ENCODE measurements at regions not wholly inside any gene's neighbourhood (a gene's known extent, or its start where the extent isn't known, plus 50 kb on each side); places are given as distances from the start of the nearest gene placed in this dataset.

GRCh38 chr18:24799176-24799575 is 338.7 kb downstream of the HRH4 start:
- no peak overlapping the region for H3K4me3 ChIP-seq (ENCODE audit: low read depth, low read length)
- peak; percentile 6 for TF ChIP-seq CTCF (IDR thresholded peaks at IDR 0.05; ENCODE audit: insufficient read depth, low read depth, low read length)
- DNase-seq (ENCODE audit: low read depth) = no peak

- no peak for TF ChIP-seq CTCF (IDR thresholded peaks at IDR 0.05; ENCODE audit: insufficient read depth, low read depth, low read length)
- H3K4me3 ChIP-seq (ENCODE audit: low read depth, low read length) = no peak overlapping the region
- no peak for DNase-seq (ENCODE audit: low read depth)
Measured at GRCh38 chr18:24799720-24800119, 339.3 kb downstream of the HRH4 start.

- no peak for DNase-seq (ENCODE audit: low read depth)
- no peak for TF ChIP-seq CTCF (IDR thresholded peaks at IDR 0.05; ENCODE audit: insufficient read depth, low read depth, low read length)
Measured at GRCh38 chr18:24801001-24801400, 340.6 kb downstream of the HRH4 start.

GRCh38 chr18:24802456-24802855 is 342.0 kb downstream of the HRH4 start:
- no peak for DNase-seq (ENCODE audit: low read depth)
- H3K4me3 ChIP-seq (ENCODE audit: low read depth, low read length) = no peak overlapping the region
- TF ChIP-seq CTCF (IDR thresholded peaks at IDR 0.05; ENCODE audit: insufficient read depth, low read depth, low read length) = no peak

More at GRCh38 chr18:24801001-24801400, 340.6 kb downstream of the HRH4 start:
- H3K4me3 ChIP-seq (ENCODE audit: low read depth, low read length) = no peak overlapping the region

GRCh38 chr18:24805156-24805555 is 344.7 kb downstream of the HRH4 start:
- TF ChIP-seq CTCF (IDR thresholded peaks at IDR 0.05; ENCODE audit: insufficient read depth, low read depth, low read length) = no peak
- H3K4me3 ChIP-seq (ENCODE audit: low read depth, low read length) = no peak overlapping the region
- DNase-seq (ENCODE audit: low read depth) = no peak

- H3K4me3 ChIP-seq (ENCODE audit: low read depth, low read length) = no peak overlapping the region
- DNase-seq (ENCODE audit: low read depth) = no peak
- no peak for TF ChIP-seq CTCF (IDR thresholded peaks at IDR 0.05; ENCODE audit: insufficient read depth, low read depth, low read length)
Measured at GRCh38 chr18:24809173-24809950, 348.9 kb downstream of the HRH4 start.

Measured in fibroblast of villous mesenchyme (primary cell).